Neural crest cell (in vitro differentiated cells): ENCODE measurements at regions not wholly inside any gene's neighbourhood (a gene's known extent, or its start where the extent isn't known, plus 50 kb on each side); places are given as distances from the start of the nearest gene placed in this dataset.
"Not testable (repeated sequence)": the region's sequence is repeated elsewhere in the genome, so short reads cannot be mapped to it uniquely, and the experiment has no call there.

Experiments
- DNase-seq: peaks from one replicate; pipeline ENCODE4 v3.0.0; 2021; ENCODE audit warnings: low read depth, mixed read lengths, low spot score
- H3K27ac Mint-ChIP-seq: one replicate; pipeline ENCODE4 v1.8.0; 2021; ENCODE audit warnings: mild to moderate bottlenecking, mixed read lengths; ENCODE audit not compliant: unreplicated experiment
- H3K27me3 Mint-ChIP-seq: 2 replicates; pipeline ENCODE4 v1.8.0; 2021; ENCODE audit warnings: low read depth, mild to moderate bottlenecking, mixed read lengths
- H3K36me3 Mint-ChIP-seq: 2 replicates; pipeline ENCODE4 v1.8.0; 2021; ENCODE audit warnings: low read depth, mild to moderate bottlenecking, mixed read lengths
- H3K4me1 Mint-ChIP-seq: 2 replicates; pipeline ENCODE4 v1.8.0; 2021; ENCODE audit warnings: mixed read lengths
- H3K4me3 Mint-ChIP-seq: one replicate; pipeline ENCODE4 v1.8.0; 2021; ENCODE audit warnings: mild to moderate bottlenecking, mixed read lengths
- H3K9me3 Mint-ChIP-seq: 2 replicates; pipeline ENCODE4 v1.8.0; 2021; ENCODE audit warnings: mixed read lengths
- TF ChIP-seq, protein P1 (sequence below): fragments of 200-600 bp; sonication (generic); conservative IDR thresholded peaks from 2 replicates; pipeline ENCODE4 v1.5.0; 2021; ENCODE audit warnings: antibody characterized with exemption, mild to moderate bottlenecking

DNA sequence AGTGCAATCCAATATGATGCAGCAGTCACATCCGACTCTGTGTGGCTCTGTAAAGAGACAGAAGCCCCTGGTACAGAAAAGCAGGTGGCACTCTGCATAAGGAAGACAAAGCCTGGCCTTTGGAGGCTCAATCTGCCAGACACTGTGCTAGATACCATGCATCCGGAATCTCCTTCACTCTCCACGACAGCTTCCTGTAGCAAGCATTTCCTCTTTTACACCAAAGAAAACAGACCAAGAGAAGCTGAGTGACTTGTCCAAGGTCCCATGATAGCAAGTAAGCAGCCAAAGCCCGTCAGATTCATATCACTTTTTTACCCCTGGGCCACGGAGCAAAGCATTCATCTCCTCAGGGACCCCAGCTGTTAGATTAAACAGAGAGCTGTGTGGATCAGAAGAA is 64.2 kb upstream of the SMIM23 start:
- H3K4me3 Mint-ChIP-seq: no peak overlapping the region
- no peak for DNase-seq

DNA sequence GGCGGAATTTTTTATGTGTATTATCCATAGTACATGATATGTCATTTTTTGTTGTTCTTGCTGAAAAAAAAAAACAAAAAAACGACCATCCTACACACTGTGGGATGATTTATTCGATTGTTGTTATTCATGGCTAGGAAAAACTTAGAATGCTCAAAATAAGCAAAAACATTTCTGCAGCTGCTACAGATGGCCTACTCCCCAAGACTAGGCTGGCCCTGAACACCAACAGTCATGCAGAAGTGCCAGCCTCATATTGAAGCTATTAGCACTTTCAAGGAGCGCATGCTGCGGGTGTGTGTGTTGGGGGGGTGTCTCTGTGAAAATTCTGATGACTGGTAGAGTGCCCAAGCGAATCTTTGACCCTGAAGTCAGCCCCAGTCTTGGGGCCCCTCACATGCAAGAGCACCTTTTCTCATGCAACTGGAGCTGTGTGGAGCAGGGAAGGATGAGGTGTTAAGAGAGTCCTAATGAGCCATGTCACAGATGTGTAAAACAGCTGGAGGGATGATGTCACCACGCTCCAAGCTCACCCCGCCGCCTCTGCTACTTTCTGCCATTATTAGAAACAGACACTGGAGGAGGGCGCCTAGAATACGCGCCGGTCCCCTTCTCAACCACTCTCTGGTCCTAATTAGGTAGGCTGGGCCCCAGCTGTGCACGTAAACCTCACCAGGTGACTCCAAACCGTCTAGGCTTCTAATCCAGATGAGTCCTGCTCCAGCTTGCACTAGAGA is 61.0 kb upstream of the SMIM23 start:
- Mint-ChIP-seq H3K4me3 (no peak overlapping the region), H3K27me3 (peaks cover 2% of the 10 kb centered on the region), H3K36me3 (peaks cover 12% of the 10 kb centered on the region), H3K4me1 (peaks cover 4% of the 10 kb centered on the region), H3K9me3 (peaks cover 7% of the 10 kb centered on the region), H3K27ac (no peak overlapping the region)
- no peak for DNase-seq
- TF ChIP-seq, protein P1, sequence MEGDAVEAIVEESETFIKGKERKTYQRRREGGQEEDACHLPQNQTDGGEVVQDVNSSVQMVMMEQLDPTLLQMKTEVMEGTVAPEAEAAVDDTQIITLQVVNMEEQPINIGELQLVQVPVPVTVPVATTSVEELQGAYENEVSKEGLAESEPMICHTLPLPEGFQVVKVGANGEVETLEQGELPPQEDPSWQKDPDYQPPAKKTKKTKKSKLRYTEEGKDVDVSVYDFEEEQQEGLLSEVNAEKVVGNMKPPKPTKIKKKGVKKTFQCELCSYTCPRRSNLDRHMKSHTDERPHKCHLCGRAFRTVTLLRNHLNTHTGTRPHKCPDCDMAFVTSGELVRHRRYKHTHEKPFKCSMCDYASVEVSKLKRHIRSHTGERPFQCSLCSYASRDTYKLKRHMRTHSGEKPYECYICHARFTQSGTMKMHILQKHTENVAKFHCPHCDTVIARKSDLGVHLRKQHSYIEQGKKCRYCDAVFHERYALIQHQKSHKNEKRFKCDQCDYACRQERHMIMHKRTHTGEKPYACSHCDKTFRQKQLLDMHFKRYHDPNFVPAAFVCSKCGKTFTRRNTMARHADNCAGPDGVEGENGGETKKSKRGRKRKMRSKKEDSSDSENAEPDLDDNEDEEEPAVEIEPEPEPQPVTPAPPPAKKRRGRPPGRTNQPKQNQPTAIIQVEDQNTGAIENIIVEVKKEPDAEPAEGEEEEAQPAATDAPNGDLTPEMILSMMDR: no peak

More for the DNA sequence above, 64.2 kb upstream of the SMIM23 start:
- TF ChIP-seq, protein P1: no peak
- Mint-ChIP-seq H3K9me3 (peaks cover under 1% of the 10 kb centered on the region), H3K27me3 (no peaks in the 10 kb centered on the region), H3K4me1 (peaks cover 4% of the 10 kb centered on the region), H3K27ac (no peak overlapping the region), H3K36me3 (peaks cover 3% of the 10 kb centered on the region)

DNA sequence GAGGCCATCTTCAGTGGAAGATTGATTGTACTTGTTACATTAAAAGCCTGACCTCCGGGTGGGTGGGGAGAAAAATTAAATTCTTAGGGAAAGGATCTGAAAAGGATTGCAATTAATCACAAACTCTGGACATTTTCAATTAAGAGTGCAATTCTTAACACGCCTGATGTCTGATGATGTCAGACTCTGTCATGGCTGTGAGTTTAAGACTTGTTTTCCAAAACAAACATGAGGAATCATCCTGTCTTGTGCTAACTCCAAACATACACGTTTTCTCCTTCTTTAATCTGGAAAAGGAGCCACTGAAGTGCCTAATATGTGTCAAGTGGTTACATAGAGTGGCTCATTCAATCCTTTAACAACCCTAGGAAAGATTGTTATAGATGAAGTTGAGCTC is 60.4 kb upstream of the SMIM23 start:
- no peak for DNase-seq
- TF ChIP-seq, protein P1: no peak
- Mint-ChIP-seq H3K36me3 (peaks cover 12% of the 10 kb centered on the region), H3K9me3 (peaks cover 10% of the 10 kb centered on the region), H3K27me3 (peaks cover 2% of the 10 kb centered on the region), H3K4me1 (peaks cover 4% of the 10 kb centered on the region), H3K27ac (no peak overlapping the region), H3K4me3 (no peak overlapping the region)

DNA sequence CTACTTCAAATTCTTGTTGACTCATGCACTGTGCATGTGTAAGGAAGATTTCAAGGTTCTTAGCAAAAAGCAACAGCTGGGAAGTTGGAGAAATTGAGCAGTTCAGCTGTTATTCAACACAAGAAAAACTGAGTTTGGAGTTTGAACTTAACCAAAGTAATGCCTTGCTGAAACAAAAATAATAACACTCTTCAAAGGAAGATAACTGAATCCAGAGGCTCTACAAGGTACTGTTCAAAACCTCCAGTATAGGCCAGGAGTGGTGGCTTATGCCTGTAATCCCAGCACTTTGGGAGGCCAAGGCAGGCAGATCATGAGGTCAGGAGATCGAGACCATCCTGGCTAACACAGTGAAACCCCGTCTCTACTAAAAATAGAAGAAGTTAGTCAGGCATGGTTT is 58.8 kb upstream of the SMIM23 start:
- Mint-ChIP-seq H3K9me3 (peaks cover 12% of the 10 kb centered on the region), H3K36me3 (peaks cover 12% of the 10 kb centered on the region)
- not testable (repeated sequence) for H3K27me3 Mint-ChIP-seq, H3K27ac Mint-ChIP-seq, H3K4me1 Mint-ChIP-seq, DNase-seq, H3K4me3 Mint-ChIP-seq

DNA sequence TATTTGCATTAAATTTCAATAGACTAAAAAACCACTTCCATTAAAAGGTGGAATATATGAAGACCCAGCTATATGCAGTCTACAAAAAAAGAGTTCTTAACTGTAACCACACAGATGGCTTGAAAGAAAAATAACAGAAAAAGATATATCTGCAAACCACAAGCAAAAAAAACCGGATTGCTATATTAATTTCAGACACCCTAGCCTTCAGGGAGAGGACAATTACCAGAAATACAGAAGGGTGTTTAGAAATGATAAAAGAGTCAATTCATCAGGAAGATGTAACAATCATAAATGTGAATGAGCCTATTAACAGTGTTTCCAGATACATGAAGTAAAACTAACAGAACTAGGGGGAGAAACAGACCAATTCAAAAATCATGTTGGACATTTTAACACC is 56.9 kb upstream of the SMIM23 start:
- no peak for DNase-seq
- Mint-ChIP-seq H3K4me3 (no peak overlapping the region), H3K9me3 (peaks cover 12% of the 10 kb centered on the region), H3K27ac (no peak overlapping the region), H3K27me3 (peaks cover 2% of the 10 kb centered on the region), H3K36me3 (peaks cover 12% of the 10 kb centered on the region), H3K4me1 (no peaks in the 10 kb centered on the region)
- TF ChIP-seq, protein P1: no peak
